Ishikawa (cell line): ENCODE measurements at regions not wholly inside any gene's neighbourhood (a gene's known extent, or its start where the extent isn't known, plus 50 kb on each side); places are given as distances from the start of the nearest gene placed in this dataset.

Experiments
- CEBPB ChIP-seq: IDR thresholded peaks from 2 replicates; pipeline ENCODE4 v1.6.1; 2012
- CREB1 ChIP-seq: IDR thresholded peaks from 2 replicates; pipeline ENCODE4 v1.6.1; 2012; ENCODE audit warnings: low read depth
- EGR1 ChIP-seq: IDR thresholded peaks from 2 replicates; pipeline ENCODE4 v1.6.1; 2012
- EP300 ChIP-seq: IDR thresholded peaks from 2 replicates; pipeline ENCODE4 v1.6.1; 2012; ENCODE audit warnings: borderline replicate concordance
- FOXM1 ChIP-seq: IDR thresholded peaks from 2 replicates; pipeline ENCODE4 v1.6.1; 2012; ENCODE audit warnings: low read depth, borderline replicate concordance
- MAX ChIP-seq: IDR thresholded peaks from 2 replicates; pipeline ENCODE4 v1.6.1; 2012
- NFIC ChIP-seq: IDR thresholded peaks from 2 replicates; pipeline ENCODE4 v1.6.1; 2012
- RAD21 ChIP-seq: IDR thresholded peaks from 2 replicates; pipeline ENCODE4 v1.6.1; 2012; ENCODE audit warnings: low read depth
- TAF1 ChIP-seq: IDR thresholded peaks from 2 replicates; pipeline ENCODE4 v1.6.1; 2012; ENCODE audit warnings: low read depth, mild to moderate bottlenecking
- TCF12 ChIP-seq: IDR thresholded peaks from 2 replicates; pipeline ENCODE4 v1.6.1; 2012; ENCODE audit warnings: low read depth
- TEAD4 ChIP-seq: IDR thresholded peaks from 2 replicates; pipeline ENCODE4 v1.6.1; 2012
- USF1 ChIP-seq: IDR thresholded peaks from 2 replicates; pipeline ENCODE4 v1.6.1; 2012
- YY1 ChIP-seq: IDR thresholded peaks from 2 replicates; pipeline ENCODE4 v1.6.1; 2012; ENCODE audit warnings: low read depth
- ZBTB7A ChIP-seq: IDR thresholded peaks from 2 replicates; pipeline ENCODE4 v1.6.1; 2012; ENCODE audit warnings: low read depth
- TF ChIP-seq, protein P1 (sequence below): IDR thresholded peaks from 2 replicates; pipeline ENCODE4 v1.6.1; 2012; ENCODE audit warnings: low read depth, mild to moderate bottlenecking

DNA sequence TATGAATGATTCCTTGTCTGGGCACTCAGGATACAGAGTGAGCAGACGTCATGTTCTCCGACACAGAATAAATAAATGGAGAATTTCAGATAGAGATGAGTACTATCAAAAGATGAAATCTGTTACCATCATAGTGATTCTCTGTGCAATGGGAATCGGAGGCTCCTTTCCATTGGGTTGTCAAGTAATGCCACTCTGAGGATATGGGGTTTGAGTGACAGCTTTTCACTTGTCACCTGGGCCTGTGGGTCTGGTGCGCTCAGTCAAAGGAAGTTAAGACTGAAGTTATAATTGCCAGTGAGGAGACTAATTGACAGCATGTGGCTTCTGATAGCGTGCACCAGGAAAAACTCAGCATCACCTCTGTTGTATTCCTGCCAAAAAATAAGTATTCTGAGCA, 387.2 kb downstream of the SOX11 start:
- no peak for TF ChIP-seq NFIC
- TF ChIP-seq MAX: no peak
- no peak for TF ChIP-seq TEAD4
- TF ChIP-seq EP300: no peak
- TF ChIP-seq RAD21: no peak
- TF ChIP-seq, protein P1, sequence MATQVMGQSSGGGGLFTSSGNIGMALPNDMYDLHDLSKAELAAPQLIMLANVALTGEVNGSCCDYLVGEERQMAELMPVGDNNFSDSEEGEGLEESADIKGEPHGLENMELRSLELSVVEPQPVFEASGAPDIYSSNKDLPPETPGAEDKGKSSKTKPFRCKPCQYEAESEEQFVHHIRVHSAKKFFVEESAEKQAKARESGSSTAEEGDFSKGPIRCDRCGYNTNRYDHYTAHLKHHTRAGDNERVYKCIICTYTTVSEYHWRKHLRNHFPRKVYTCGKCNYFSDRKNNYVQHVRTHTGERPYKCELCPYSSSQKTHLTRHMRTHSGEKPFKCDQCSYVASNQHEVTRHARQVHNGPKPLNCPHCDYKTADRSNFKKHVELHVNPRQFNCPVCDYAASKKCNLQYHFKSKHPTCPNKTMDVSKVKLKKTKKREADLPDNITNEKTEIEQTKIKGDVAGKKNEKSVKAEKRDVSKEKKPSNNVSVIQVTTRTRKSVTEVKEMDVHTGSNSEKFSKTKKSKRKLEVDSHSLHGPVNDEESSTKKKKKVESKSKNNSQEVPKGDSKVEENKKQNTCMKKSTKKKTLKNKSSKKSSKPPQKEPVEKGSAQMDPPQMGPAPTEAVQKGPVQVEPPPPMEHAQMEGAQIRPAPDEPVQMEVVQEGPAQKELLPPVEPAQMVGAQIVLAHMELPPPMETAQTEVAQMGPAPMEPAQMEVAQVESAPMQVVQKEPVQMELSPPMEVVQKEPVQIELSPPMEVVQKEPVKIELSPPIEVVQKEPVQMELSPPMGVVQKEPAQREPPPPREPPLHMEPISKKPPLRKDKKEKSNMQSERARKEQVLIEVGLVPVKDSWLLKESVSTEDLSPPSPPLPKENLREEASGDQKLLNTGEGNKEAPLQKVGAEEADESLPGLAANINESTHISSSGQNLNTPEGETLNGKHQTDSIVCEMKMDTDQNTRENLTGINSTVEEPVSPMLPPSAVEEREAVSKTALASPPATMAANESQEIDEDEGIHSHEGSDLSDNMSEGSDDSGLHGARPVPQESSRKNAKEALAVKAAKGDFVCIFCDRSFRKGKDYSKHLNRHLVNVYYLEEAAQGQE: no peak
- TF ChIP-seq TAF1: no peak
- TF ChIP-seq CREB1: no peak
- TF ChIP-seq TCF12: no peak
- TF ChIP-seq USF1: no peak
- no peak for TF ChIP-seq YY1
- no peak for TF ChIP-seq CEBPB
- no peak for TF ChIP-seq FOXM1
- TF ChIP-seq ZBTB7A: no peak
- TF ChIP-seq EGR1: no peak

- TF ChIP-seq RAD21 (no peak), ZBTB7A (no peak), CREB1 (no peak), YY1 (no peak), FOXM1 (no peak), CEBPB (no peak)
- TF ChIP-seq, protein P1: no peak
Measured at GRCh38 chr2:6080932-6081753, 389.0 kb downstream of the SOX11 start.

DNA sequence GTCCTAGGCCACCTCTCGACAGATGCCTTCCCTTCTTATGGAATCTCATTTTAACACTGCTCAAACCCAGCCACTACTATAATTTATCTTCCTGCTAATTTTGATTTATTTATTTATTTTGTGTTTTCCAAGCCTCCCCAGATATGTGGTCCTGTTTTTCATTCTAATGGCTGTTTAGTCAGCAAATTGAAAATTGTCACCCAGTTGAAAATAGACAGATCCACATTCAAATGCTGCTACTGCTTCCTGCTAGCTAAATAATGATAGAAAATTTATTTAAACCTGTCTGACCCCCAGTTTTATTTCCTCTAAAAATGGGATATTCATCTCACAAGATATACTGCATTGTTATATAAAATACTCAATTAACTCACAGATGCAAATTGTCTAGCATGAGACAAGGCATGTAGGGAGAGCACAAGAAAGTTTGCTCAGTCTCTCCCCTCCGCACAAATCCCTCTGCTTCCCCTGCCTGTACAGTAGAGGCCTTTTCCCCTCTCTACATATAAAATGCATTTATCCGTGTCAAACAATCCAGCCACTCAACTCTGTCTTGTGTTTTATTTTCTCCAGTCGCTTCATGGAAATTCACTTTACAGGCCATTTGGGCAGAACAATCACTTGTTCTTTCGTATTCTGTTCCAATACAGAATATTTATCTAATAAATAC, 389.9 kb downstream of the SOX11 start:
- TF ChIP-seq FOXM1 (no peak), EP300 (no peak), MAX (no peak), TAF1 (no peak), RAD21 (no peak), TEAD4 (no peak), CREB1 (no peak), USF1 (no peak), NFIC (no peak), CEBPB (no peak), YY1 (no peak), TCF12 (no peak)
- TF ChIP-seq, protein P1: no peak

GRCh38 chr2:6082625-6083018, 390.4 kb downstream of the SOX11 start:
- no peak for TF ChIP-seq MAX
- no peak for TF ChIP-seq YY1
- no peak for TF ChIP-seq USF1
- TF ChIP-seq CEBPB: no peak
- no peak for TF ChIP-seq CREB1
- no peak for TF ChIP-seq EP300
- TF ChIP-seq, protein P1: no peak
- no peak for TF ChIP-seq TEAD4
- TF ChIP-seq TAF1: no peak
- TF ChIP-seq RAD21: no peak
- no peak for TF ChIP-seq NFIC
- TF ChIP-seq FOXM1: no peak
- no peak for TF ChIP-seq ZBTB7A
- TF ChIP-seq EGR1: no peak
- TF ChIP-seq TCF12: no peak
